NCI-H226 (cell line): ENCODE measurements at regions not wholly inside any gene's neighbourhood (a gene's known extent, or its start where the extent isn't known, plus 50 kb on each side); places are given as distances from the start of the nearest gene placed in this dataset.

ENCODE experiments used
- DNase-seq: peaks from one replicate; pipeline ENCODE4 v3.0.0-alpha.2; 2015

GRCh38 chr18:43213816-43214215 is 63.5 kb downstream of the SYT4 start:
- DNase-seq = no peak

- DNase-seq = no peak
Measured at GRCh38 chr18:43211059-43211458, 66.2 kb downstream of the SYT4 start.

- no peak for DNase-seq
Measured at GRCh38 chr18:43195421-43195820, 79.9 kb upstream of the RIT2 start.

- no peak for DNase-seq
Measured at GRCh38 chr18:43193336-43193735, 77.9 kb upstream of the RIT2 start.

GRCh38 chr18:43192408-43192807 is 76.9 kb upstream of the RIT2 start:
- DNase-seq = peak; percentile 18

GRCh38 chr18:43181711-43182110 is 66.2 kb upstream of the RIT2 start:
- DNase-seq = no peak

- no peak for DNase-seq
Measured at GRCh38 chr18:43180814-43181213, 65.3 kb upstream of the RIT2 start.

- peak; percentile 5 for DNase-seq
Measured at GRCh38 chr18:43175257-43175656, 59.8 kb upstream of the RIT2 start.

- DNase-seq = no peak
Measured at GRCh38 chr18:43170586-43170985, 55.1 kb upstream of the RIT2 start.
